ENCODE measurements at regions not wholly inside any gene's neighbourhood (a gene's known extent, or its start where the extent isn't known, plus 50 kb on each side); places are given as distances from the start of the nearest gene placed in this dataset.

DNA sequence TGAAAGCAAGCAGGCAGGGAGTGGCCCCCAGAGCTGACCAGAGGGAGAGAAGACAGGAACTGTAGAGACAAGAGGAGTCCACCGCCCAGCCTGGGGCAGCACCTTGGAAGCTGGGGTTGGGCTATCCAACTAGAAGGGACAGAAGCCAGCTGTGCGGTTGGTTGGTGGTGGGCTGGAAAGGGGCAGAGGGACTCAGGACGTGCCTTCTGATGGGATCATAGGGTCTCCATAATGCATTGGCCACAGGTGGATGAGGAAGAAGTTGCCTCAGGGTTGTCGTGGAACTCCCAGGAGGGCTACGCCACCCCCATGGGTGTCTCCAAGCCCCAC lies 114.0 kb upstream of the RET start:
- no peak overlapping the region for H2AFZ ChIP-seq (ENCODE audit: control insufficient read depth, low read depth, low read length)
- DNase-seq (ENCODE audit: low read depth, low spot score) = no peak
- H4K20me1 ChIP-seq (ENCODE audit: control insufficient read depth, insufficient read depth) = no peaks in the 10 kb centered on the region
- H3K27ac ChIP-seq (ENCODE audit: control insufficient read depth, insufficient read depth) = no peak overlapping the region
- ChIA-PET SMC1A (ENCODE audit: uncharacterized antibody, unreplicated experiment) (no interaction called here), RAD21 (ENCODE audit: unreplicated experiment) (no interaction called here), CTCF (no interaction called here), POLR2A (no interaction called here)
- no peaks in the 10 kb centered on the region for H3K36me3 ChIP-seq (ENCODE audit: control insufficient read depth in 2 of 2, insufficient read depth in 2 of 2, low read length in 1 of 2)
- BruUV-seq (replicated peaks) = no TSS peak
- ATAC-seq = no peak
- H3K9me3 ChIP-seq (replicated peaks; ENCODE audit: control insufficient read depth, insufficient read depth, low read length) = no peaks in the 10 kb centered on the region
- no peak overlapping the region for H3K9ac ChIP-seq (ENCODE audit: control insufficient read depth, insufficient read depth, low read length)
- H3K79me2 ChIP-seq (ENCODE audit: control insufficient read depth, insufficient read depth, low read length) = no peaks in the 10 kb centered on the region
- intact Hi-C loops (cut with micrococcal nuclease; ENCODE audit: unreplicated experiment) = no loop called here
- in situ Hi-C loops (cut with MboI) = no loop called here
- H3K4me1 ChIP-seq (ENCODE audit: control insufficient read depth, insufficient read depth, low read length) = no peaks in the 10 kb centered on the region
- H3K4me3 ChIP-seq = no peak overlapping the region
- H3K4me2 ChIP-seq (ENCODE audit: control insufficient read depth, insufficient read depth) = no peak overlapping the region
- TF ChIP-seq NR2C1 (IDR thresholded peaks at IDR 0.05) (no peak), JUND (IDR thresholded peaks at IDR 0.05; ENCODE audit: low read depth, low read length) (no peak), TARDBP (IDR thresholded peaks at IDR 0.05; ENCODE audit: borderline replicate concordance) (no peak), CEBPB (IDR thresholded peaks at IDR 0.05; ENCODE audit: borderline replicate concordance in 1 of 2, low read depth in 2 of 2, low read length in 2 of 2) (no peak), SUPT20H (IDR thresholded peaks at IDR 0.05; ENCODE audit: borderline replicate concordance, control insufficient read depth, low read depth, low read length) (no peak), EP300 (IDR thresholded peaks at IDR 0.05; ENCODE audit: borderline replicate concordance in 1 of 2, control insufficient read depth in 1 of 2, low read depth in 2 of 2, low read length in 2 of 2) (no peak), SIN3A (IDR thresholded peaks at IDR 0.05; ENCODE audit: low read depth, low read length) (no peak), NFYA (IDR thresholded peaks at IDR 0.05; ENCODE audit: borderline replicate concordance, low read depth, low read length) (no peak)
- 60% methylated on average over 4 of the region's 5 CpGs for WGBS (ENCODE audit: insufficient coverage, insufficient replicate concordance, low lambda C conversion rate, missing lambda C conversion rate)
- FAIRE-seq = no peak
- H3K27me3 ChIP-seq (replicated peaks in 1 of 2; ENCODE audit: control insufficient read depth in 2 of 2, insufficient read depth in 2 of 2, low read length in 1 of 2) = no peaks in the 10 kb centered on the region

DNA sequence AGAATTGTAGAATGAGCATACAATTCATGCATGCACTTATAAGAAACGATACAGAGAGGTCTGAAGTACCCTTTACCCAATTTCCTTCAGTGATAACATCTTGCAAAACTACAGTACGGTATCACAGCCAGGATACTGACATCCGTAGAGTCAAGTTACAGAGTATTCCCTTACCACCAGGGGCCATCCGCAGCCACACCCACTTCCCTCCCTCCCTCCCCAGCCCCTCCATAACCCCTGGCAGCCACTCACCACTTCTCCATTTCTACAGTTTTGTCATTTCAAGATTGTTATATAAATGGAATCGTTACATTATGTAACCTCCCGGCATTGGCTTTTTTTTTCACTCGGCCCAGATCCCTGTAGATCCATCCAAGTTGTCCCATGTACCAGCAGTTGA lies 113.6 kb upstream of the RET start:
- Histone ChIP-seq H3K4me1 (ENCODE audit: control insufficient read depth, insufficient read depth, low read length) (no peaks in the 10 kb centered on the region), H3K36me3 (ENCODE audit: control insufficient read depth in 2 of 2, insufficient read depth in 2 of 2, low read length in 1 of 2) (no peaks in the 10 kb centered on the region), H3K27me3 (replicated peaks in 1 of 2; ENCODE audit: control insufficient read depth in 2 of 2, insufficient read depth in 2 of 2, low read length in 1 of 2) (no peaks in the 10 kb centered on the region), H3K4me3 (no peak overlapping the region), H4K20me1 (ENCODE audit: control insufficient read depth, insufficient read depth) (no peaks in the 10 kb centered on the region), H3K4me2 (ENCODE audit: control insufficient read depth, insufficient read depth) (no peak overlapping the region), H3K9ac (ENCODE audit: control insufficient read depth, insufficient read depth, low read length) (no peak overlapping the region), H3K79me2 (ENCODE audit: control insufficient read depth, insufficient read depth, low read length) (no peaks in the 10 kb centered on the region), H3K9me3 (replicated peaks; ENCODE audit: control insufficient read depth, insufficient read depth, low read length) (no peaks in the 10 kb centered on the region), H2AFZ (ENCODE audit: control insufficient read depth, low read depth, low read length) (no peak overlapping the region), H3K27ac (ENCODE audit: control insufficient read depth, insufficient read depth) (no peak overlapping the region)
- ChIA-PET RAD21 (ENCODE audit: unreplicated experiment) (no interaction called here), CTCF (no interaction called here), POLR2A (no interaction called here), SMC1A (ENCODE audit: uncharacterized antibody, unreplicated experiment) (no interaction called here)
- intact Hi-C loops (cut with micrococcal nuclease; ENCODE audit: unreplicated experiment) = no loop called here
- DNase-seq (ENCODE audit: low read depth, low spot score) (no peak), FAIRE-seq (no peak), ATAC-seq (no peak)
- WGBS (ENCODE audit: insufficient coverage, insufficient replicate concordance, low lambda C conversion rate, missing lambda C conversion rate) = 21% methylated on average over 7 of the region's 7 CpGs
- in situ Hi-C loops (cut with MboI) = no loop called here
- no TSS peak for BruUV-seq (replicated peaks)
- TF ChIP-seq POLR2AphosphoS5 (IDR thresholded peaks at IDR 0.05; ENCODE audit: low read length) (no peak), ZSCAN29 (IDR thresholded peaks at IDR 0.05) (no peak)

Data from GM12878 (cell line).